Thoracic aorta (tissue), 2 donors: ENCODE measurements at regions not wholly inside any gene's neighbourhood (a gene's known extent, or its start where the extent isn't known, plus 50 kb on each side); places are given as distances from the start of the nearest gene placed in this dataset.

Experiments
- ATAC-seq: fragments of 150-250 bp; one replicate; pipeline ENCODE4 v1.8.0; 2017; ENCODE audit warnings: low read depth; ENCODE audit not compliant: insufficient number of reproducible peaks, low FRiP score
- DNase-seq: peaks from one replicate; pipeline ENCODE4 v3.0.0-alpha.2; 2020; ENCODE audit warnings: low spot score
- H3K27ac ChIP-seq, 2 donors: fragments of 200-600 bp; sonication (generic); 1 replicate in 1 of 2; 2 replicates in 1 of 2; pipeline ENCODE4 v1.5.1; 2016; ENCODE audit warnings: mild to moderate bottlenecking in 2 of 2, moderate library complexity in 2 of 2
- H3K27me3 ChIP-seq: fragments of 200-600 bp; sonication (generic); replicated peaks from 2 replicates; pipeline ENCODE4 v1.6.0; 2016; ENCODE audit warnings: mild to moderate bottlenecking; ENCODE audit not compliant: insufficient read depth
- H3K36me3 ChIP-seq: fragments of 200-600 bp; sonication (generic); one replicate; pipeline ENCODE4 v1.5.1; 2016
- H3K4me1 ChIP-seq, 2 donors: fragments of 200-600 bp; sonication (generic); 1 replicate in 1 of 2; 2 replicates in 1 of 2; pipeline versions ENCODE4 v1.5.1 to v1.6.0; 2016; ENCODE audit warnings: low read depth in 2 of 2, mild to moderate bottlenecking in 1 of 2; ENCODE audit not compliant: control insufficient read depth in 1 of 2
- H3K4me3 ChIP-seq: fragments of 200-600 bp; sonication (generic); 2 replicates; pipeline ENCODE4 v1.5.1; 2016; ENCODE audit warnings: mild to moderate bottlenecking
- H3K9me3 ChIP-seq: fragments of 200-600 bp; sonication (generic); 2 replicates; pipeline ENCODE4 v1.5.1; 2016
- CTCF ChIP-seq: fragments of 200-600 bp; sonication (generic); IDR thresholded peaks from one replicate; pipeline ENCODE4 v1.5.1; 2019; ENCODE audit warnings: antibody characterized with exemption

- no peaks in the 10 kb centered on the region for H3K27me3 ChIP-seq
- TF ChIP-seq CTCF, result no peak
- DNase-seq, result no peak
- H3K9me3 ChIP-seq, result no peaks in the 10 kb centered on the region
- H3K36me3 ChIP-seq, result peaks cover 6% of the 10 kb centered on the region
- no peak overlapping the region for H3K4me3 ChIP-seq
- ATAC-seq, result no peak
- H3K27ac ChIP-seq, result peak overlapping the region; percentile 9 to 42
- peaks cover 17 to 87% of the 10 kb centered on the region in 2 donors for H3K4me1 ChIP-seq
Measured at GRCh38 chr10:29714096-29714874, 79.5 kb upstream of the SVIL start.

GRCh38 chr10:29713450-29713849, 78.7 kb upstream of the SVIL start:
- H3K27ac ChIP-seq, result peak overlapping the region; percentile 9 to 10

GRCh38 chr10:29712108-29712507, 77.3 kb upstream of the SVIL start:
- H3K27me3 ChIP-seq, result no peaks in the 10 kb centered on the region
- no peak for DNase-seq
- H3K4me3 ChIP-seq, result no peak overlapping the region
- H3K27ac ChIP-seq, result peak overlapping the region in 1 of 2 donors; percentile 9
- no peaks in the 10 kb centered on the region for H3K9me3 ChIP-seq
- peaks cover 6% of the 10 kb centered on the region for H3K36me3 ChIP-seq
- H3K4me1 ChIP-seq, result peaks cover 17 to 86% of the 10 kb centered on the region in 2 donors
- ATAC-seq, result no peak
- TF ChIP-seq CTCF, result no peak

More at GRCh38 chr10:29713450-29713849, 78.7 kb upstream of the SVIL start:
- Histone ChIP-seq H3K4me1 (peaks cover 17 to 93% of the 10 kb centered on the region in 2 donors), H3K36me3 (peaks cover 6% of the 10 kb centered on the region), H3K4me3 (no peak overlapping the region), H3K27me3 (no peaks in the 10 kb centered on the region), H3K9me3 (no peaks in the 10 kb centered on the region)
- DNase-seq (no peak), ATAC-seq (no peak)
- no peak for TF ChIP-seq CTCF

- Histone ChIP-seq H3K27ac (no peak overlapping the region), H3K4me1 (peaks cover 9 to 74% of the 10 kb centered on the region in 2 donors)
Measured at GRCh38 chr10:29710128-29710527, 75.4 kb upstream of the SVIL start.

More at GRCh38 chr10:29710128-29710527, 75.4 kb upstream of the SVIL start:
- TF ChIP-seq CTCF, result no peak
- DNase-seq (no peak), ATAC-seq (no peak)
- Histone ChIP-seq H3K9me3 (no peaks in the 10 kb centered on the region), H3K27me3 (no peaks in the 10 kb centered on the region), H3K4me3 (no peak overlapping the region), H3K36me3 (peaks cover 6% of the 10 kb centered on the region)
